ENCODE measurements at regions not wholly inside any gene's neighbourhood (a gene's known extent, or its start where the extent isn't known, plus 50 kb on each side); places are given as distances from the start of the nearest gene placed in this dataset.

GRCh38 chr16:24639769-24640168 lies 89.7 kb upstream of the TNRC6A start:
- TF ChIP-seq POLR2A (IDR thresholded peaks at IDR 0.05) (no peak), CTCF (IDR thresholded peaks at IDR 0.05) (no peak)

Measured in prostate gland (tissue), 2 donors.